ENCODE measurements at regions not wholly inside any gene's neighbourhood (a gene's known extent, or its start where the extent isn't known, plus 50 kb on each side); places are given as distances from the start of the nearest gene placed in this dataset.

- TF ChIP-seq ETS1 (IDR thresholded peaks at IDR 0.05): no peak
- no peak for TF ChIP-seq POLR2AphosphoS5 (IDR thresholded peaks at IDR 0.05; ENCODE audit: low read depth)
- TF ChIP-seq STAT1 (IDR thresholded peaks at IDR 0.05; ENCODE audit: unreplicated experiment): no peak
- no peak for TF ChIP-seq ZNF331 (CRISPR knock-in tag; IDR thresholded peaks at IDR 0.05; ENCODE audit: low read depth)
- TF ChIP-seq EZH2phosphoT487 (IDR thresholded peaks at IDR 0.05; ENCODE audit: unreplicated experiment): no peak
- TF ChIP-seq CREB1 (CRISPR knock-in tag; IDR thresholded peaks at IDR 0.05; ENCODE audit: low read depth): no peak
- no peak for TF ChIP-seq NANOG (IDR thresholded peaks at IDR 0.05; ENCODE audit: borderline replicate concordance)
- no peak for TF ChIP-seq REST (IDR thresholded peaks at IDR 0.05; ENCODE audit: unreplicated experiment)
- no peak for TF ChIP-seq JUNB (IDR thresholded peaks at IDR 0.05; ENCODE audit: unreplicated experiment)
These were observed 219.1 kb upstream of the RND3 start (continued) for GRCh38 chr2:150706561-150706960.

- no peaks in the 10 kb centered on the region for H4K20me1 ChIP-seq (replicated peaks; ENCODE audit: insufficient read depth)
- TF ChIP-seq ZNF331 (CRISPR knock-in tag; IDR thresholded peaks at IDR 0.05; ENCODE audit: low read depth) (no peak), ETS1 (IDR thresholded peaks at IDR 0.05) (no peak), EZH2phosphoT487 (IDR thresholded peaks at IDR 0.05; ENCODE audit: unreplicated experiment) (no peak), CTCF (conservative IDR thresholded peaks at IDR 0.05; ENCODE audit: low read depth in 2 of 2) (no peak), ZNF462 (CRISPR knock-in tag; IDR thresholded peaks at IDR 0.05) (no peak), ZNF114 (CRISPR knock-in tag; IDR thresholded peaks at IDR 0.05) (no peak), JUNB (IDR thresholded peaks at IDR 0.05; ENCODE audit: unreplicated experiment) (no peak), NANOG (IDR thresholded peaks at IDR 0.05; ENCODE audit: borderline replicate concordance) (no peak)
These were observed 218.3 kb upstream of the RND3 start for GRCh38 chr2:150705767-150706166.

More at GRCh38 chr2:150705767-150706166, 218.3 kb upstream of the RND3 start:
- Histone ChIP-seq H3K27ac (ENCODE audit: low read depth) (no peak overlapping the region), H3K27me3 (ENCODE audit: insufficient read depth) (no peaks in the 10 kb centered on the region), H3K36me3 (ENCODE audit: insufficient read depth) (no peaks in the 10 kb centered on the region), H3K4me3 (no peak overlapping the region), H3K79me2 (replicated peaks; ENCODE audit: insufficient read depth) (no peaks in the 10 kb centered on the region), H3F3A (replicated peaks; ENCODE audit: low read depth) (no peaks in the 10 kb centered on the region), H3K4me1 (ENCODE audit: insufficient read depth) (peaks cover 33% of the 10 kb centered on the region), H3K9me2 (ENCODE audit: insufficient read depth) (no peaks in the 10 kb centered on the region), H3K4me2 (no peak overlapping the region), H2AFZ (no peak overlapping the region)
- H3K27ac Mint-ChIP-seq: no peak overlapping the region
- DNase-seq (ENCODE audit: low spot score) (no peak), ATAC-seq (no peak)
- H3K9me3 Mint-ChIP-seq: no peaks in the 10 kb centered on the region
- H3K4me1 Mint-ChIP-seq: peaks cover 35% of the 10 kb centered on the region
- no peak overlapping the region for H3K4me3 Mint-ChIP-seq
- H3K27me3 Mint-ChIP-seq (ENCODE audit: insufficient read depth, low read depth, poor library complexity): peaks cover 2% of the 10 kb centered on the region
- no peaks in the 10 kb centered on the region for H3K36me3 Mint-ChIP-seq (ENCODE audit: low read depth)

Data from GM23338 (cell line).